Lower leg skin (tissue), 3 donors: ENCODE measurements at regions not wholly inside any gene's neighbourhood (a gene's known extent, or its start where the extent isn't known, plus 50 kb on each side); places are given as distances from the start of the nearest gene placed in this dataset.

Experiments
- CTCF ChIP-seq, 3 donors: fragments of 450-650 bp; IDR thresholded peaks; one replicate each; pipeline ENCODE4 v1.5.1; 2016; ENCODE audit warnings: antibody characterized with exemption in 3 of 3, mild to moderate bottlenecking in 3 of 3, moderate library complexity in 2 of 3
- POLR2A ChIP-seq, 2 donors: fragments of 450-650 bp; IDR thresholded peaks; one replicate each; pipeline ENCODE4 v1.6.1; 2016 to 2017; ENCODE audit warnings: antibody characterized with exemption in 2 of 2, mild to moderate bottlenecking in 1 of 2, moderate library complexity in 1 of 2

- TF ChIP-seq CTCF (IDR thresholded peaks at IDR 0.05) (no peak), POLR2A (IDR thresholded peaks at IDR 0.05) (no peak)
Measured at GRCh38 chr2:215726070-215726469, 287.3 kb downstream of the MREG start.
